ENCODE measurements at regions not wholly inside any gene's neighbourhood (a gene's known extent, or its start where the extent isn't known, plus 50 kb on each side); places are given as distances from the start of the nearest gene placed in this dataset.

- DNase-seq, result no peak
- no peaks in the 10 kb centered on the region for H3K9me3 ChIP-seq (ENCODE audit: control insufficient read depth, low read length, poor library complexity, severe bottlenecking)
Measured at GRCh38 chr6:167501831-167502385, 177.0 kb downstream of the TTLL2 start.

GRCh38 chr6:167502471-167502870, 177.6 kb downstream of the TTLL2 start:
- Mint-ChIP-seq H3K36me3 (ENCODE audit: low read depth) (no peaks in the 10 kb centered on the region), H3K27ac (no peak overlapping the region), H3K4me3 (no peak overlapping the region), H3K4me1 (peaks cover 5% of the 10 kb centered on the region), H3K27me3 (peaks cover 19% of the 10 kb centered on the region)
- DNase-seq (no peak), ATAC-seq (no peak)
- H3K9me3 ChIP-seq (ENCODE audit: control insufficient read depth, low read length, poor library complexity, severe bottlenecking), result no peaks in the 10 kb centered on the region

More at GRCh38 chr6:167501831-167502385, 177.0 kb downstream of the TTLL2 start:
- Mint-ChIP-seq H3K36me3 (ENCODE audit: low read depth) (no peaks in the 10 kb centered on the region), H3K27me3 (peaks cover 25% of the 10 kb centered on the region), H3K4me3 (no peak overlapping the region), H3K27ac (no peak overlapping the region), H3K4me1 (peaks cover 5% of the 10 kb centered on the region)
- no peak for ATAC-seq

DNA sequence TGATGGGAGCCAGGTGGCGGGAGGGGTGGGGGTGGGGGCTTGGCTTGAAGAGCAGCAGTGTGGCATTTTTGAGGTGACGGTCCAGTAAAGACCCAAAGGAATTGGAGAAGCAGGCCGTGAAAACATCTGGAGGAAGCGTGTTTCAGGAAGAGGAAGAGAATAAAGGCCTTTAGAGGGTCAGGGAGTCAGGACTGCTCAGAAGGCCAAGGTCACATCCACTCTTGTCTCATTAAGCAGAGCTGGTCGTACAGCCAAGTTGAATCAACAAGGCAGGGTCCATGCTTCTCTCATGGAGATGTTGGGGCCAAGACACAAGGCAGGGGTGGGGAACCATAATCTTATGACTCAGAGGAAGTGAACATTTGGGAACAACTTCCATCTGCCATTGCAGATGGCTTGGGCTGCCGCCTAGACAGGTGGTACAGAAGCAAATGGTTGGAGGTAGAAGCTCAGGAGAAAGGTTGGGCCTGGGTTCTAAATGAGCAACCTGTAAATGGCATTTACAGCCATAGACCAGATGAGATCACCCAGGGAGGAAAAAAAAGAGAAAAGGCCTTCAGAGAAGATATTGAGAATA, 179.6 kb downstream of the TTLL2 start:
- Mint-ChIP-seq H3K4me1 (peaks cover 7% of the 10 kb centered on the region), H3K36me3 (ENCODE audit: low read depth) (peaks cover 2% of the 10 kb centered on the region), H3K4me3 (no peak overlapping the region), H3K27ac (no peak overlapping the region), H3K27me3 (peaks cover 17% of the 10 kb centered on the region)
- no peaks in the 10 kb centered on the region for H3K9me3 ChIP-seq (ENCODE audit: control insufficient read depth, low read length, poor library complexity, severe bottlenecking)
- no peak for DNase-seq
- no peak for ATAC-seq

- DNase-seq (no peak), ATAC-seq (no peak)
- H3K27ac Mint-ChIP-seq, result no peak overlapping the region
- H3K4me1 Mint-ChIP-seq, result peaks cover 7% of the 10 kb centered on the region
- H3K27me3 Mint-ChIP-seq, result peaks cover 22% of the 10 kb centered on the region
- no peaks in the 10 kb centered on the region for H3K9me3 ChIP-seq (ENCODE audit: control insufficient read depth, low read length, poor library complexity, severe bottlenecking)
- no peak overlapping the region for H3K4me3 Mint-ChIP-seq
- H3K36me3 Mint-ChIP-seq (ENCODE audit: low read depth), result peaks cover 2% of the 10 kb centered on the region
Measured at GRCh38 chr6:167505199-167505598, 180.3 kb downstream of the TTLL2 start.

- no peaks in the 10 kb centered on the region for H3K9me3 ChIP-seq (ENCODE audit: control insufficient read depth, low read length, poor library complexity, severe bottlenecking)
- H3K4me3 Mint-ChIP-seq, result no peak overlapping the region
- H3K27me3 Mint-ChIP-seq, result peaks cover 27% of the 10 kb centered on the region
- ATAC-seq (no peak), DNase-seq (no peak)
- H3K36me3 Mint-ChIP-seq (ENCODE audit: low read depth), result peaks cover 2% of the 10 kb centered on the region
- H3K27ac Mint-ChIP-seq, result no peak overlapping the region
- H3K4me1 Mint-ChIP-seq, result peaks cover 7% of the 10 kb centered on the region
Measured at GRCh38 chr6:167505782-167506181, 180.9 kb downstream of the TTLL2 start.

- Mint-ChIP-seq H3K4me3 (no peak overlapping the region), H3K36me3 (ENCODE audit: low read depth) (peaks cover 2% of the 10 kb centered on the region), H3K27ac (no peak overlapping the region), H3K4me1 (peaks cover 7% of the 10 kb centered on the region), H3K27me3 (peaks cover 27% of the 10 kb centered on the region)
- H3K9me3 ChIP-seq (ENCODE audit: control insufficient read depth, low read length, poor library complexity, severe bottlenecking), result no peaks in the 10 kb centered on the region
- DNase-seq (no peak), ATAC-seq (no peak)
Measured at GRCh38 chr6:167506443-167507301, 181.8 kb downstream of the TTLL2 start.

DNA sequence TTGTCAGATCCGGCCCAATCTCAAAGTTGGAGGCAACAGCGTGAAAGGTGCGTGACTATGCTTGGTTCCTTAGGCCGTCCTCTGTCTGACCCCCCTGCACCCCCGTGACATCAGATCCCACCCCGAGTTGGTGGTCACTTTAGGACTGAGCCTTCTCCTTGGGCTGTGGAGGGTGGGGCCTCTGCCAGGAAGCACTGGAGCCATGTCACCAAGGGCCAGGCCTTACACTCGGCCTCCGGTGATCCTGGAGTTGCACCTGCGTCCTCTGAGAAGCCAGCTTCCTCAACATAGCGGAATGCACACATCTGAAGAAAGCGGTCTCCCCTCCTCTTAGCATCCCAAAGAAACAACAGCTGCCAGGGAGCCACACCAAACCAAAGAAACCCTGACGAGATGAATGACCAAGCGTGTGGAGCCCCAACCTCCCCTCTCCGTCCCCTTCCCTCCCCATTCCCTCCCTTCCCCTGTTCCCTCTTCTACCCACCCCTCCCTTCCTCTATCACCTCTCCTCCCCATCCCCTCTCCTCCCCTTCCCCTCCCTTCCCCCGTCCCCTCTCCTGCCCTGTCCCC, 182.6 kb downstream of the TTLL2 start:
- H3K27ac Mint-ChIP-seq, result no peak overlapping the region
- H3K27me3 Mint-ChIP-seq, result peaks cover 27% of the 10 kb centered on the region
- no peaks in the 10 kb centered on the region for H3K9me3 ChIP-seq (ENCODE audit: control insufficient read depth, low read length, poor library complexity, severe bottlenecking)
- no peak overlapping the region for H3K4me3 Mint-ChIP-seq
- H3K36me3 Mint-ChIP-seq (ENCODE audit: low read depth), result peaks cover 2% of the 10 kb centered on the region
- no peak for ATAC-seq
- DNase-seq, result no peak
- peaks cover 7% of the 10 kb centered on the region for H3K4me1 Mint-ChIP-seq

DNA sequence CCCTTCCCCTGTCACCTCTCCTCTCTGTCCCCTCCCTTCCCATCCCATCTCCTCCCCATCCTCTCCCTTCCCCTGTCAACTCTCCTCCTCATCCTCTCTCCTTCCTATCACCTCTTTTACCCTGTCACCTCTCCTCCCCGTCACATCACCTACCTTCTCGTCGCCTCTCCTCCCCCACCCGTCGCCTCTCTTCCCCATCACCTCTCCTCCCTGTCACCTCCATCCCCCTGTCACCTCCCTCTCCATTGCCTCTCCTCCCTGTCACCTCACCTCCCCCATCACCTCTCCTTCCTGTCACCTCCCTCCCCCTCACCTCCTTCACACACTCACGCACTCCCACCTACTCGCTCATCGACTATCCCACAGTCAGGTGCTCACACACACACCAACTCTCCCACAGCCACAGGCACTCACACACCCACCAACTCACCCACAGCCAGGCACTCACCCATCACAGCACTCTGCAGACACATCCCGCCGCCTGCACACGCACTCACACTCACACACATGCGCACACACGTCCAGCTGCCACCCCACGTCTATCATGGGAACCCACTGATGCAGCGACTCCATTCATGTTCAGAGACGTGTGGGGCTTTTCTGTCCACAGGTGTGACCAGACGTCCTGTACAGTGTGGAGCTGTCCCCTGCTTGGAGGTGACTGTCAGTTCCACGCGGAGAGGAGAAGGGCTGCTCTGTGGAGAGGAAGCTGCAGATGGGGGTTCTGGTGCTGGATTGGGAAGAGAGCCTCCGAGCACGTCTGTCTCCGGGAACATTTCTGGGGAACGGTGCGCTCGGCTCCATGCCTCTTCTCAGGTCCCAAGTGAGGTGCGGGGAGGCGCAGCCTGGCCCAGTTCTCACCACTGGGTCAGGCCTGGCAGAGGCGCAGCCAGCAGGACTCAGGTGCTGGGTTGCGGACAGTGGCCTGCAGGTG, 184.3 kb downstream of the TTLL2 start:
- Mint-ChIP-seq H3K36me3 (ENCODE audit: low read depth) (peaks cover 2% of the 10 kb centered on the region), H3K27me3 (peaks cover 26% of the 10 kb centered on the region), H3K4me3 (no peak overlapping the region), H3K4me1 (peaks cover 7% of the 10 kb centered on the region), H3K27ac (no peak overlapping the region)
- ATAC-seq (no peak), DNase-seq (no peak)
- H3K9me3 ChIP-seq (ENCODE audit: control insufficient read depth, low read length, poor library complexity, severe bottlenecking), result no peaks in the 10 kb centered on the region

- no peak for DNase-seq
- no peaks in the 10 kb centered on the region for H3K9me3 ChIP-seq (ENCODE audit: control insufficient read depth, low read length, poor library complexity, severe bottlenecking)
- Mint-ChIP-seq H3K27ac (no peak overlapping the region), H3K4me3 (no peak overlapping the region), H3K27me3 (peaks cover 22% of the 10 kb centered on the region), H3K4me1 (peaks cover 5% of the 10 kb centered on the region), H3K36me3 (ENCODE audit: low read depth) (peaks cover 2% of the 10 kb centered on the region)
- no peak for ATAC-seq
Measured at GRCh38 chr6:167509853-167510220, 185.0 kb downstream of the TTLL2 start.

DNA sequence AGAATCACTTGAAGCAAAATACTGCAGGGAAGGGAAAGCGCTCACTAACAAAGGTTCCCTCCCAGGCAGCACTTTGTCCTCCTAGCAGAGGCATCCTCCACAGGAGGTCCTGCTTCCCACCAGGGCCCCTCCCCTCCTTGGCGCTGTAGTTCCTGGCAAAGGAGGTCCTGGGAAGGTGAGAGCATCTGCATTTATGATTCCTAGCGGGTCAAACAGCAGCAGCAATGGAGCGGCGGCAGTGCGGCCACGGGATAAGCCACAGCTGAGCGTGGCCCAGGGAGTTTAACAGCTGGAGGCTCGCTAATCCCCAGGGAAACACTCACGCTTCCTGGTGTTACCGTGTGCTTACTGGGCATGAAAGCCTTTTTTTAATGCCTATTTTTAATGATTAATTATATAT, 185.8 kb downstream of the TTLL2 start:
- Mint-ChIP-seq H3K36me3 (ENCODE audit: low read depth) (peaks cover 2% of the 10 kb centered on the region), H3K27ac (no peak overlapping the region), H3K4me3 (no peak overlapping the region), H3K27me3 (peaks cover 22% of the 10 kb centered on the region), H3K4me1 (peaks cover 5% of the 10 kb centered on the region)
- ATAC-seq (no peak), DNase-seq (no peak)
- no peaks in the 10 kb centered on the region for H3K9me3 ChIP-seq (ENCODE audit: control insufficient read depth, low read length, poor library complexity, severe bottlenecking)

- DNase-seq (no peak), ATAC-seq (no peak)
- H3K9me3 ChIP-seq (ENCODE audit: control insufficient read depth, low read length, poor library complexity, severe bottlenecking), result no peaks in the 10 kb centered on the region
- H3K36me3 Mint-ChIP-seq (ENCODE audit: low read depth), result peaks cover 2% of the 10 kb centered on the region
- no peak overlapping the region for H3K4me3 Mint-ChIP-seq
- H3K27me3 Mint-ChIP-seq, result peaks cover 22% of the 10 kb centered on the region
- no peak overlapping the region for H3K27ac Mint-ChIP-seq
- peaks cover 2% of the 10 kb centered on the region for H3K4me1 Mint-ChIP-seq
Measured at GRCh38 chr6:167512696-167513375, 187.9 kb downstream of the TTLL2 start.

DNA sequence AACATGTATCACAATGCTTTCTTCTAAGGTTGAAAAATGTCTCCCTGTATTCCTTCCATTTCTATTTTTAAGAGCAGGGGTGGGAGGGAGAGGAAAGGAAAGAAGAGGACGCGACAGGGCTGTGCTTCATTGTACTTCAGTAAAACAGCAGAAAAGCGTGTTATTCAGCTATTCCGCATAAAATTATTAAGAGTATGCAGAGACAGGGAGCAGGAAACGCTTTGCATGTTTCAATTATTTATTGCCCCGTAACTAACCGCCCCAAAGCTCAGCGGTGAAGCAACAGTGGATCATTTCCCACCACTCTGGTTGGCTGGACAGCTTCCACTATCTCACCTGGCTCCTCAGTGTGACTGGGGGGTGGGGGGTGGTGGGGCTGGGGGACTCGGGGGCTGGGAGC, 188.9 kb downstream of the TTLL2 start:
- no peaks in the 10 kb centered on the region for H3K9me3 ChIP-seq (ENCODE audit: control insufficient read depth, low read length, poor library complexity, severe bottlenecking)
- DNase-seq (no peak), ATAC-seq (no peak)
- Mint-ChIP-seq H3K27ac (no peak overlapping the region), H3K4me3 (no peak overlapping the region), H3K36me3 (ENCODE audit: low read depth) (peaks cover 2% of the 10 kb centered on the region), H3K4me1 (peaks cover 2% of the 10 kb centered on the region), H3K27me3 (peaks cover 22% of the 10 kb centered on the region)
